ENCODE measurements at regions not wholly inside any gene's neighbourhood (a gene's known extent, or its start where the extent isn't known, plus 50 kb on each side); places are given as distances from the start of the nearest gene placed in this dataset.

DNA sequence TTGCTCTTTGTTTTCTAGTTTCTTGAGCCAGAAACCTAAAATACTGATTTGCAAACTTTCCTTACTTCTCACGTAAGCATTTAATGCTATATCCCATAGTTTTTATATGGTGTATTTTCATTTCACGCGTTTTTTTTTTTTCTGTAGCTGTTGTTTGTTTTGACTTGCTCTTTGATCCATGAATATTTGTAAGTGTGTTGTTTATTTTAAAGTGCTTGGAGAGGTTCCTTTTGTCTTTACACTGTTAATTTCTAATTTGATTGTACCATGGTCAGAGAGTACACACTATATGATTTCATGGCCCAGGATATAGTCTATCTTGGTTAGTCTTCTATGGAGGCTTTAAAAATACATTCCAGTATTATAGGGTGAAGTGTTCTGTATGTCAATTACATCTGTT is 84.8 kb upstream of the RNF217 start:
- DNase-seq (ENCODE audit: low read depth in 2 of 2), result no peak

DNA sequence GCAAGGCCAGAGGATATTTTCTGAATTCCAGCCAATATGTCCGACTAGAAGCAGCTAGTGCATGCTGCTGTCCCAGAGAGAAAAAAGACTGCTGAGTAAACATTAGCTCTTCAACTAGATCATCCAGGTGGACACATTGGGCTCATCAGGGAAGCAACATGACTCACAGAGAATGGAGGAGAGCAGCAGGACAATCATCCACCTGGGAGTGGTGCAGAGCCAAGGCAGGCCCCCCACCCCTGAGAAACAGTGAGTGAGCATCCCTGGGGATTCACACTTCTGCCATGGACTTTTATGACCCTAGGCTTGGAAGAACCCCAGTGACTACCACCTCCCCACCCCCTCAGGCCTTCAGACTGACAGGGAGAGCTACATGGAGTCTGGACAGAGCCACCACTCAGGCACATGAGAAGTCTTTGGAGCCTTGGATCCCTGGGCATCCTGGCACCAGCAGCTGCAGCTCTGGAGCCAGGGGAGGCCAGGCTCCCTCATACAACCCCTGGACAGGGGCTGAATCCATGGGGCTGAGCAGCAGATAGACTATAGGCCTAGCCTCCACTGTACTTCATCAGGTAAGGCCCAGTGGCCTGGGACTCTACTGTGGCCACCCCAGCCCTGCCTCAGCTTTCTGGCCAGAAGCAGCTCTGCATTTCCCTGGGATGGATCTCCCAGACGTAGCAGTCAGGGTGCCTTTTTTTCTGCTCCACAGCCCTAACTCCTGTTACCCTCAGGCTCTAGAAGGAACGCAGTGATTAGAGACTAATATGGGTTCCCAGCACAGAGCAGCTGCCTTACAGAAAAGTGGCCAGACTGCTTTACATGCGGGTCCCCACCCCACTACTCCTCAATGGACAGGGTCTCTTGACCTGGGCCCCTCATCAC is 82.9 kb upstream of the RNF217 start:
- no peak for DNase-seq (ENCODE audit: low read depth in 2 of 2)

DNA sequence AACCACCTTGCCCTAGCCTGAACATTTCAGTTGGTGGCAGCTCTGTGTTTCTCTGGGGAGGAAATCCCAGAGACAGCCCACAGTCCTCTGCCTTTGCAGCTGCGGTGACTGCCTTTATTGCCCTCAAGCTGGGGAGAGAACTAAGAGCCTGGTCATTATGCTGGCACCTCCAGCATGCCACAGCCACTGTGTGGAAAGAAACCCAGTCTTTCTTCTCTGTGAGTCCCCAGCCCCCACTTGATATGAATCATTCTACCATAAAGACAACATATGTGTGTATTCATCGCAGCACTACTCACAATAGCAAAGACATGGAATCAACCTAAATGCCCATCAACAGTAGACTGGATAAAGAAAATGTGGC is 82.3 kb upstream of the RNF217 start:
- DNase-seq (ENCODE audit: low read depth in 2 of 2), result no peak

DNA sequence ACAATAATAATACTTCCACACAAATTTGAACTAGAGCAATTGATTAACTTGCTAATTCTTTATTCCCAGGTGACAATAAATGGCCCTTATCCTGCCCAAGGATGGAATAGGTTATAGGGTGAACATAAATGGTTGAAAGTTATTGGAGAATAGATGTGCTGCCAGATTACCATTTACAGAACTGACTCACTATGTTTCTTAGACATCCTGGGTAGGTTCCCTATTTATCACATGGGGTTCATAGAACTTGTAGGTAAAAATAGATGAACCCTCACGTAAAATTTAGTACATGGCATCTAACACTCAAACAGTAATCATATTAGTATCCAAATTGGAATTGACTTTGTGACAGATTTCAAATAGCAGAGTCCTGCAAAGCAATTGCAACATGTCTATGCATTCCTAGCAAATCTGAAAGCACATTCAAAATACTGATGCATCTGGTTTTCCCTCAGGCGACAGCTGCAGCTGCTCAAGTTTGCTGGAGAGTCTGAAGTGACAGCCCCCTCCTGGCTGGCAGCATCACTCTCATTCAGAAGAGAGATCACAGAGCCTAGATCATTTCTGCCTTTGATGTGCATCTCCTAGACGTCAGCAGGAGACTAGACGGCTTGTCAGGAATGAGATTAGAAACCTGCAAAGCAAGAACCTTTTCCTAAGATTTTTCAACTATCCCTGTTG is 80.2 kb upstream of the RNF217 start:
- DNase-seq (ENCODE audit: low read depth in 2 of 2), result peak; percentile 20 to 27

DNA sequence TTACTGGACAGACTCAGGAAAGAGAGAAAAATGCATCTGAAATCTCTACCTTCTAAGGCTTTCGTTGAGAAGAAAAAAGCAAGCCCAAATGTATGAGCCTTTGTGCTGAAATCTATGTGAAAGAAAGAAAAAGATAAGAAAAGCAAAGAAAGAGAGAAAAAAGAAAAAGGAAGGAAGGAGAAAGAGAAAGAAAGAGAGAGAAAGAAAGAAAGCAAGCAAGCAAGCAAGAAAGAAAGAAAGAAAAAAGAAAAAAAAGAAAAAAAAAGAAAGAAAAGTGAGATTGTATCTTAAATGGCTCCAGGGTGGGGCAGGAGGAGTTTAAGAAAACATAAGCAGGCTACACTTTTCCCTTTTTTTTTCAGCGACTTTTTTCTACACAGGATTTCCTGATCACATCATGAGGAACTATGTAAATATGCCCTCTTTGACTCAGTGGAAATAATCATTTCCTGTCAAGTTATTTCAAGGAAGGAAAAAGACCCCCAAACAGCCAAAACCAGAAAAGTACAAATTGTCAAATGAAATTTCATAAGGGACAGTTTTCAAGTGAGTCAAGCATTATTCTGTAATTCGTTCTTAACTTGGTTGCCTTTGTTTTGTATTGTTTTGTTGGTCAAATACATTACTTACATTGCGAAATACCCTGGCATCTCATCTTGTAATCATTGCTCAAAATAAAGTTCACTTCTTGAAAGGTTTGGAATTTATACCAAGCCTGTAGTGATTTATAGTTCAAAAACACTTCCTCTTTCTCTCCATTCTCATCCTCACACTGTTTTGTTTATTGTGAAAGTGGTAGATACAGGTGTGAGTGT is 79.5 kb upstream of the RNF217 start:
- peak; percentile 15 to 23 for DNase-seq (ENCODE audit: low read depth in 2 of 2)

DNA sequence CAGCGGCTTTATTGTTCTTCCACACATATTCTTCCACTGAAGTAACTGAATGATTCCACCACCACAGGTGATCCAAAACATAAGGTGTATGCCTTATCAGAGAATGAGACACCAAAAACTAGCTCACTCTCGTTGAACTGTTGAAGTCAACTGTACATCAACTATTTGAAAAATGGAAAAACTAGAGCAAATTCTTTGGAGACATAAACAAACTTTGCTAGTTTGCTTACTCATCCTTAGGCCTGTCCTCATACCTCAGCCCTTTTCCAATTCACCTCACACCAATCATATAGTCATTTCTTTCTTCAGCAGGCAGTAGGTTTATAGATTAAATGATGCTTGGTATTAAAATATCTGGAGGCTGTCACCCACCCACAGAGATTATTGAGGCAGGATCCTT is 77.1 kb upstream of the RNF217 start:
- no peak for DNase-seq (ENCODE audit: low read depth in 2 of 2)

DNA sequence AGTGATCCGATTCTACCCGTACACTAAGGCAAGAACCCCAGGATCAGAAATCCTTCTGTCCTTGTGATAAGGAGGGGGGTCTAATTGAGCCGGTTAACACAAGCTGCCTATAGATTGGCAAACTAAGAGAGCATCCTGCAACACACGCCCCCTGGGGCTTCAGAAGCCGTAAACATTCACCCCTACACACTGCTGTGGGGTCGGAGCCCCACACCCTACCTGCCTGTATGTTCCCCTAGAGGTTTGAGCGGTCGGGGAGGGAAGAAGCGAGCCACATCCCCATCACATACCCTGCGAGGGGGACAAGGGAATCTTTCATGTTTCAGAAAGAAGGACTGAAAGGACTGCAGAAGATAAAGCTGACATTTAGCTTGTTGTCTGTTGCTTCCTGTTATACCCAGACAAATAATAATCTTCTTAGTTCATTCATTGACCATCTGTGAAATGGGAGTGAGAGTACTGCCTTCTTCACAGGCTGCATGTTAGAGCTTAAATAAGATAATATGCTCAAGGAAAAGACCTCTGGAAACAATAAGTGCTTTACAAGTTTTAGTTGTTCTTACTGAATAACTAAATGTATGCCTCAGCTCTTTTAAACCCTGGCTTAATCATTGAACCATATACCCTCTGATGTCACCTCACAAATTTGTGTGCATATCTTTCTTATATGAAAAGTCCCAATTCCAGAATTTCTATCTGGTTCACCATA is 74.2 kb upstream of the RNF217 start:
- DNase-seq (ENCODE audit: low read depth in 2 of 2), result no peak

DNA sequence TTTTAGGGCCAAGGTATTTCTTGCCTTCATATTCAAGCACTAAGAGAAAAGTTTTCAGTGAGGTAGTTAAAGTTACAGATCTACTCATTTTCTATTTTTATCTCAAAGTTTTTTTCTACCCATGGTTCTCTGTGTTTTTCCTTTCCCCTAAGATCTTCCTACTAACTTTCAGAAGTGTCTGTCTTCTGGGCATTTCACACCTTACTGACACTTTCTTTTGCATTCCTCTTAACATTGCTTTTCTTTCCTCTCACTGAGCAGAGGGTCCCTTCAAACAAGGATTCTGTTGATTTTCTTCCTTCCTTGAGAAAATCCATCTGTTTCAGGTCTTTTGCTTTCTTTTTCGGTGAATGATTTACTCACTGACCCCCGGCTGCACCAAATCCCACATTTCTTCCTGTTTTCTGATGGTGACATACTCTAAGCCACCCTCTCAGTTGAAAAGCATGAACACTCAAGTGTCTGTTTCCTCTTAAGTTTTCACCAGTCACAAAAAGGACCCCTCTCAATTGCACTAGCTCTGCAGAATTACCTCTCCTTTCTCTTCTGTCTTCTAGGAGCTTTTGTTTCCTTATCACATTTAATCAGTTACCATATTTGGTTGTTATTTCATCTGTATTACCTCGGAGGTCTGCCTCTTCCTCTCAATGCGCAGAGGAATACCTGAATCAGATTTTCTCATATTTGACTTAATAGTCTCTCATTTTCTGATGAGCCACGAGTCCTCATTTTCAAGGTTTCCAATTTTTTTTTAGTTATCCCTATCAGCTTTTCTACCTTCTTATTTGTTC is 73.5 kb upstream of the RNF217 start:
- DNase-seq (ENCODE audit: low read depth in 2 of 2), result no peak

DNA sequence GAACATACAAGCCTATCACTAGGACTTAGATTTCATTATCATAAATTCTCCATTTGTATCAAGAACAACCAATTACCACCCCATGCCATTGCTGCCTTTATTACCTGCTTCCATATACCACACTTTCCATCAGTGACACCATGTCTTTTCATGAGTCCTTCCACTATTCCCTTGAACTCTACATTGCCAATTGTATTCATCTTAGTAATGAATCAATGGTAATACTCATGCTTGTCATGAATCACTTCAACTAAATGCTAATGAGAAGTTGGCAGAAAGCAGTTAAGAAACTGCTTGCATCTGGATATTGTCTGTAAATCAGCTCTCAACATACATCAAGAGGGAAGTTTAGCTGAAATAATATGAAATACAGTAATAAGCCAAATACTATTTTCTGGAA is 61.2 kb upstream of the RNF217 start:
- no peak for DNase-seq (ENCODE audit: low read depth in 2 of 2)

DNA sequence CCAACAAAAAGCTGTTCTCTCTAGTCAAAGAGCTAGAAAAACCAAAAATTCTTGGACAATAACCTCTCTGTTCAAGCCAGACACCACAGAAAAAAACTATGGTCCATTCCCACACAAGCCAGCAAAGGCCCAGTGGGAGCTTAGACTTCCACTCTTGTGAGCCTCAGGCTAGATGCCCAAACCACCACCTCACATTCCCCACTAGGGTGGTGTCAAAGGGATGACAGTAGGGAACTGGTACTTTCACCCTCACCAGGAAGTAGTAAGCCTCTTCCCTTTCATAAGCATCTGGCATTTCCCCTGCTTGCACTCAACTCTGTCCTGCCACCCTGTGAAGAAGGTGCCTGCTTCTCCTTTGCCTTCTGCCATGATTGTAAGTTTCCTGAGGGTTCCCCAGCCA is 58.4 kb upstream of the RNF217 start:
- DNase-seq (ENCODE audit: low read depth in 2 of 2), result no peak

DNA sequence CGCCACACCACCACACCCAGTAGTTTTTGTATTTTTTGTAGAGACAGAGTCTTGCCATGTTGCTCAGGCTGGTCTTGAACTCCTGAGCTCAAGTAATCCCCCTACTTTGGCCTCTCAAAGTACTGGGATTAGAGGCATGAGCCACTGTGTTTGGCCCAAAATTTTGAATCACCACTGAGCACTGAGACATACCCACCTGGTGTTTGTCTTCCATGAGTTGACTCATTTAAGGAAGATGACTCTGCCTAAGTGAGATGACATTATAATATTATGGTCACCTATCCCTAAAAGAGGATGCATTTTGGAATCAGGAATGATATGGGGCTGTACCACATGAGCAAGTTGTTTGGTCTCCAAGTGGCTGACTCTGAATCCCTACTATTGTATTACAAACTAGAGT is 54.6 kb upstream of the RNF217 start:
- DNase-seq (ENCODE audit: low read depth in 2 of 2), result no peak
